H4 (cell line): ENCODE measurements at regions not wholly inside any gene's neighbourhood (a gene's known extent, or its start where the extent isn't known, plus 50 kb on each side); places are given as distances from the start of the nearest gene placed in this dataset.
"Not testable (repeated sequence)": the region's sequence is repeated elsewhere in the genome, so short reads cannot be mapped to it uniquely, and the experiment has no call there.

ENCODE experiments used
- DNase-seq: peaks from one replicate; pipeline ENCODE4 v3.0.0-alpha.2; 2015; ENCODE audit warnings: low spot score

- no peak for DNase-seq
Observed at GRCh38 chr13:24931450-24932251, 164.3 kb upstream of the PABPC3 start.

GRCh38 chr13:24933106-24934023 is 162.6 kb upstream of the PABPC3 start:
- DNase-seq: not testable (repeated sequence)

- DNase-seq: not testable (repeated sequence)
Observed at GRCh38 chr13:24934024-24934385, 161.9 kb upstream of the PABPC3 start.

- DNase-seq: no peak
Observed at GRCh38 chr13:24938966-24939365, 157.0 kb upstream of the PABPC3 start.

GRCh38 chr13:24941023-24941713 is 154.8 kb upstream of the PABPC3 start:
- DNase-seq: not testable (repeated sequence)

GRCh38 chr13:24943136-24943535 is 152.8 kb upstream of the PABPC3 start:
- DNase-seq: no peak

GRCh38 chr13:24944073-24944472 is 151.9 kb upstream of the PABPC3 start:
- not testable (repeated sequence) for DNase-seq

GRCh38 chr13:24948977-24949376 is 147.0 kb upstream of the PABPC3 start:
- DNase-seq: not testable (repeated sequence)

GRCh38 chr13:24950611-24951010 is 145.3 kb upstream of the PABPC3 start:
- not testable (repeated sequence) for DNase-seq

GRCh38 chr13:24967970-24968369 is 128.0 kb upstream of the PABPC3 start:
- DNase-seq: not testable (repeated sequence)

GRCh38 chr13:24968416-24968815 is 127.5 kb upstream of the PABPC3 start:
- not testable (repeated sequence) for DNase-seq

- not testable (repeated sequence) for DNase-seq
Observed at GRCh38 chr13:24973102-24973501, 122.8 kb upstream of the PABPC3 start.

GRCh38 chr13:24981181-24981803 is 114.6 kb upstream of the PABPC3 start:
- not testable (repeated sequence) for DNase-seq

GRCh38 chr13:24982333-24982999 is 113.5 kb upstream of the PABPC3 start:
- DNase-seq: no peak

GRCh38 chr13:24983094-24983493 is 112.8 kb upstream of the PABPC3 start:
- DNase-seq: no peak

- DNase-seq: no peak
Observed at GRCh38 chr13:24984134-24984533, 111.8 kb upstream of the PABPC3 start.

- no peak for DNase-seq
Observed at GRCh38 chr13:24985107-24985506, 110.8 kb upstream of the PABPC3 start.

GRCh38 chr13:24985896-24986295 is 110.0 kb upstream of the PABPC3 start:
- no peak for DNase-seq

GRCh38 chr13:24986826-24987225 is 109.1 kb upstream of the PABPC3 start:
- DNase-seq: no peak

GRCh38 chr13:24989959-24990358 is 106.0 kb upstream of the PABPC3 start:
- not testable (repeated sequence) for DNase-seq

- DNase-seq: not testable (repeated sequence)
Observed at GRCh38 chr13:24992946-24993345, 103.0 kb upstream of the PABPC3 start.
